IPS DF 6.9 (cell line): ENCODE measurements at regions not wholly inside any gene's neighbourhood (a gene's known extent, or its start where the extent isn't known, plus 50 kb on each side); places are given as distances from the start of the nearest gene placed in this dataset.
"Not testable (repeated sequence)": the region's sequence is repeated elsewhere in the genome, so short reads cannot be mapped to it uniquely, and the experiment has no call there.

ENCODE experiments used
- DNase-seq: peaks from one replicate; pipeline ENCODE4 v3.0.0-alpha.2; 2013; ENCODE audit warnings: low read depth, low spot score
- H3K27ac ChIP-seq: one replicate; pipeline ENCODE4 v1.5.1; 2013; ENCODE audit warnings: low read length, control low read depth
- H3K27me3 ChIP-seq: 2 replicates; pipeline ENCODE4 v1.6.1; 2013; ENCODE audit warnings: mild to moderate bottlenecking, low read length; ENCODE audit not compliant: control insufficient read depth, insufficient read depth
- H3K36me3 ChIP-seq: 2 replicates; pipeline ENCODE4 v1.6.1; 2013; ENCODE audit warnings: low read length; ENCODE audit not compliant: control insufficient read depth, insufficient read depth
- H3K4me1 ChIP-seq: 2 replicates; pipeline ENCODE4 v1.6.1; 2013; ENCODE audit warnings: low read length; ENCODE audit not compliant: control insufficient read depth, insufficient read depth
- H3K4me3 ChIP-seq: 2 replicates; pipeline ENCODE4 v1.5.1; 2013; ENCODE audit warnings: mild to moderate bottlenecking, low read length
- H3K9me3 ChIP-seq: 2 replicates; pipeline ENCODE4 v1.6.1; 2013; ENCODE audit warnings: low read length, inconsistent platforms; ENCODE audit not compliant: control insufficient read depth, insufficient read depth
- whole genome bisulfite sequencing: extraction: QIAGEN DNeasy Blood & Tissue Kit; methylation state at CpG from one replicate; pipeline ENCODE4 v1.1.7; 2013; ENCODE audit warnings: mixed read lengths, missing lambda C conversion rate; ENCODE audit not compliant: insufficient read length, insufficient coverage; 5-methylcytosine and 5-hydroxymethylcytosine counted together

GRCh38 chr5:145619806-145620310 is 215.3 kb downstream of the PRELID2 start:
- no peak overlapping the region for H3K4me3 ChIP-seq
- no peaks in the 10 kb centered on the region for H3K4me1 ChIP-seq
- no peak for DNase-seq
- no peaks in the 10 kb centered on the region for H3K36me3 ChIP-seq
- WGBS, result no CpG with 5 or more reads among the region's 1 CpG
- H3K27ac ChIP-seq, result no peak overlapping the region
- no peaks in the 10 kb centered on the region for H3K9me3 ChIP-seq
- no peaks in the 10 kb centered on the region for H3K27me3 ChIP-seq

- not testable (repeated sequence) for H3K27me3 ChIP-seq, DNase-seq, H3K27ac ChIP-seq, H3K4me1 ChIP-seq, H3K36me3 ChIP-seq, H3K4me3 ChIP-seq, H3K9me3 ChIP-seq
- whole genome bisulfite sequencing, result no CpG with 5 or more reads among the region's 7 CpGs
Observed at GRCh38 chr5:145616739-145617138, 218.4 kb downstream of the PRELID2 start.

GRCh38 chr5:145598983-145599382 is 236.2 kb downstream of the PRELID2 start:
- DNase-seq, result no peak
- H3K27me3 ChIP-seq, result no peaks in the 10 kb centered on the region
- WGBS, result no CpG with 5 or more reads among the region's 2 CpGs
- no peaks in the 10 kb centered on the region for H3K9me3 ChIP-seq
- H3K4me3 ChIP-seq, result no peak overlapping the region
- no peaks in the 10 kb centered on the region for H3K4me1 ChIP-seq
- H3K27ac ChIP-seq, result no peak overlapping the region
- no peaks in the 10 kb centered on the region for H3K36me3 ChIP-seq

- DNase-seq, result no peak
- no peak overlapping the region for H3K27ac ChIP-seq
- H3K4me3 ChIP-seq, result no peak overlapping the region
- no CpG with 5 or more reads among the region's 5 CpGs for WGBS
- H3K4me1 ChIP-seq, result no peaks in the 10 kb centered on the region
- H3K27me3 ChIP-seq, result no peaks in the 10 kb centered on the region
- no peaks in the 10 kb centered on the region for H3K36me3 ChIP-seq
- H3K9me3 ChIP-seq, result no peaks in the 10 kb centered on the region
Observed at GRCh38 chr5:145598184-145598583, 237.0 kb downstream of the PRELID2 start.

GRCh38 chr5:145591578-145591977 is 243.6 kb downstream of the PRELID2 start:
- Histone ChIP-seq H3K4me3 (no peak overlapping the region), H3K27me3 (no peaks in the 10 kb centered on the region), H3K4me1 (no peaks in the 10 kb centered on the region), H3K9me3 (no peaks in the 10 kb centered on the region), H3K27ac (no peak overlapping the region), H3K36me3 (no peaks in the 10 kb centered on the region)
- no peak for DNase-seq
- WGBS, result no CpG with 5 or more reads among the region's 1 CpG

- no peak for DNase-seq
- no peaks in the 10 kb centered on the region for H3K36me3 ChIP-seq
- H3K9me3 ChIP-seq, result no peaks in the 10 kb centered on the region
- no peaks in the 10 kb centered on the region for H3K4me1 ChIP-seq
- no CpG with 5 or more reads among the region's 2 CpGs for WGBS
- no peaks in the 10 kb centered on the region for H3K27me3 ChIP-seq
- H3K4me3 ChIP-seq, result no peak overlapping the region
- no peak overlapping the region for H3K27ac ChIP-seq
Observed at GRCh38 chr5:145589063-145589462, 246.1 kb downstream of the PRELID2 start.

GRCh38 chr5:145588558-145588957 is 246.6 kb downstream of the PRELID2 start:
- Histone ChIP-seq H3K9me3 (no peaks in the 10 kb centered on the region), H3K4me1 (no peaks in the 10 kb centered on the region), H3K27ac (no peak overlapping the region), H3K27me3 (no peaks in the 10 kb centered on the region), H3K4me3 (no peak overlapping the region), H3K36me3 (no peaks in the 10 kb centered on the region)
- WGBS, result no CpG with 5 or more reads among the region's 2 CpGs
- no peak for DNase-seq

- H3K4me3 ChIP-seq, result no peak overlapping the region
- no peaks in the 10 kb centered on the region for H3K27me3 ChIP-seq
- no peaks in the 10 kb centered on the region for H3K4me1 ChIP-seq
- WGBS, result 100% methylated on average over 1 of the region's 4 CpGs
- H3K9me3 ChIP-seq, result no peaks in the 10 kb centered on the region
- DNase-seq, result no peak
- no peaks in the 10 kb centered on the region for H3K36me3 ChIP-seq
- H3K27ac ChIP-seq, result no peak overlapping the region
Observed at GRCh38 chr5:145588113-145588512, 247.0 kb downstream of the PRELID2 start.

- Histone ChIP-seq H3K4me1 (no peaks in the 10 kb centered on the region), H3K36me3 (no peaks in the 10 kb centered on the region), H3K27me3 (no peaks in the 10 kb centered on the region), H3K27ac (no peak overlapping the region), H3K9me3 (no peaks in the 10 kb centered on the region), H3K4me3 (no peak overlapping the region)
- DNase-seq, result no peak
- 100% methylated on average over 1 of the region's 1 CpG for WGBS
Observed at GRCh38 chr5:145587710-145588109, 247.4 kb downstream of the PRELID2 start.

- H3K4me1 ChIP-seq, result no peaks in the 10 kb centered on the region
- no peaks in the 10 kb centered on the region for H3K27me3 ChIP-seq
- no peak for DNase-seq
- H3K9me3 ChIP-seq, result no peaks in the 10 kb centered on the region
- no peak overlapping the region for H3K4me3 ChIP-seq
- WGBS, result no CpG with 5 or more reads among the region's 6 CpGs
- H3K36me3 ChIP-seq, result no peaks in the 10 kb centered on the region
- H3K27ac ChIP-seq, result no peak overlapping the region
Observed at GRCh38 chr5:145587308-145587672, 247.9 kb downstream of the PRELID2 start.

GRCh38 chr5:145586661-145587307 is 248.4 kb downstream of the PRELID2 start:
- Histone ChIP-seq H3K36me3 (no peaks in the 10 kb centered on the region), H3K27ac (no peak overlapping the region)

More at GRCh38 chr5:145586661-145587307, 248.4 kb downstream of the PRELID2 start:
- no CpG with 5 or more reads among the region's 5 CpGs for WGBS
- Histone ChIP-seq H3K4me1 (no peaks in the 10 kb centered on the region), H3K4me3 (no peak overlapping the region), H3K9me3 (no peaks in the 10 kb centered on the region), H3K27me3 (no peaks in the 10 kb centered on the region)
- DNase-seq, result no peak
